ENCODE measurements at regions not wholly inside any gene's neighbourhood (a gene's known extent, or its start where the extent isn't known, plus 50 kb on each side); places are given as distances from the start of the nearest gene placed in this dataset.

- peak; percentile 24 for DNase-seq
Observed at GRCh38 chr4:32196950-32197688, 1477.0 kb downstream of the PCDH7 start.

- DNase-seq, result no peak
Observed at GRCh38 chr4:32199639-32200038, 1479.5 kb downstream of the PCDH7 start.

GRCh38 chr4:32203340-32203739 is 1483.2 kb downstream of the PCDH7 start:
- DNase-seq, result no peak

GRCh38 chr4:32206756-32207155 is 1486.6 kb downstream of the PCDH7 start:
- no peak for DNase-seq

GRCh38 chr4:32207456-32207855 is 1487.3 kb downstream of the PCDH7 start:
- DNase-seq, result no peak

GRCh38 chr4:32215277-32215676 is 1495.1 kb downstream of the PCDH7 start:
- DNase-seq, result no peak

- DNase-seq, result no peak
Observed at GRCh38 chr4:32216502-32216901, 1496.3 kb downstream of the PCDH7 start.

- DNase-seq, result no peak
Observed at GRCh38 chr4:32219306-32220075, 1499.3 kb downstream of the PCDH7 start.

GRCh38 chr4:32226204-32226603 is 1506.0 kb downstream of the PCDH7 start:
- DNase-seq, result no peak

GRCh38 chr4:32226733-32227132 is 1506.6 kb downstream of the PCDH7 start:
- DNase-seq, result no peak

GRCh38 chr4:32243926-32244325 is 1523.8 kb downstream of the PCDH7 start:
- no peak for DNase-seq

- no peak for DNase-seq
Observed at GRCh38 chr4:32249040-32249439, 1528.9 kb downstream of the PCDH7 start.

GRCh38 chr4:32251126-32251525 is 1531.0 kb downstream of the PCDH7 start:
- no peak for DNase-seq

- no peak for DNase-seq
Observed at GRCh38 chr4:32251926-32252325, 1531.8 kb downstream of the PCDH7 start.

- DNase-seq, result no peak
Observed at GRCh38 chr4:32254216-32254615, 1534.0 kb downstream of the PCDH7 start.

- no peak for DNase-seq
Observed at GRCh38 chr4:32258986-32259385, 1538.8 kb downstream of the PCDH7 start.

- DNase-seq, result no peak
Observed at GRCh38 chr4:32261196-32261595, 1541.0 kb downstream of the PCDH7 start.

GRCh38 chr4:32268863-32269262 is 1548.7 kb downstream of the PCDH7 start:
- DNase-seq, result no peak

- DNase-seq, result no peak
Observed at GRCh38 chr4:32290102-32290501, 1569.9 kb downstream of the PCDH7 start.

GRCh38 chr4:32318926-32319325 is 1598.8 kb downstream of the PCDH7 start:
- no peak for DNase-seq

GRCh38 chr4:32321421-32321820 is 1601.3 kb downstream of the PCDH7 start:
- DNase-seq, result no peak

- no peak for DNase-seq
Observed at GRCh38 chr4:32334759-32335158, 1614.6 kb downstream of the PCDH7 start.

- DNase-seq, result no peak
Observed at GRCh38 chr4:32337403-32337802, 1617.2 kb downstream of the PCDH7 start.

- no peak for DNase-seq
Observed at GRCh38 chr4:32340591-32340990, 1620.4 kb downstream of the PCDH7 start.

- DNase-seq, result no peak
Observed at GRCh38 chr4:32341342-32341741, 1621.2 kb downstream of the PCDH7 start.

Measured in NCI-H2029 treated with DMSO at 0.1 percent for 48 hours (cell line).